ENCODE measurements at regions not wholly inside any gene's neighbourhood (a gene's known extent, or its start where the extent isn't known, plus 50 kb on each side); places are given as distances from the start of the nearest gene placed in this dataset.

GRCh38 chr4:117515921-117516320, 430.5 kb upstream of the TRAM1L1 start:
- no peak for DNase-seq
- Histone ChIP-seq H3K4me1 (ENCODE audit: control insufficient read depth, insufficient read depth, low read depth, low read length) (no peaks in the 10 kb centered on the region), H4K8ac (ENCODE audit: low read length) (no peak overlapping the region), H3K23ac (ENCODE audit: low read length in 2 of 2) (no peak overlapping the region), H2BK12ac (ENCODE audit: low read length in 2 of 2) (no peak overlapping the region), H4K91ac (ENCODE audit: low read length) (no peak overlapping the region), H3K18ac (ENCODE audit: low read depth in 1 of 2, low read length in 2 of 2) (no peak overlapping the region), H3K79me1 (replicated peaks; ENCODE audit: low read length, poor library complexity, severe bottlenecking) (no peaks in the 10 kb centered on the region), H3K27ac (ENCODE audit: low read length, poor library complexity, severe bottlenecking) (no peak overlapping the region), H2AFZ (ENCODE audit: low read depth, low read length) (no peak overlapping the region), H3K9ac (ENCODE audit: low read length) (no peak overlapping the region), H3K27me3 (ENCODE audit: control insufficient read depth in 1 of 2, insufficient read depth in 1 of 2, low read length in 2 of 2) (no peaks in the 10 kb centered on the region), H3K14ac (ENCODE audit: low read length in 2 of 2) (no peak overlapping the region), H3K4me3 (ENCODE audit: insufficient read depth in 1 of 2, low read depth in 1 of 2, low read length in 2 of 2) (no peak overlapping the region), H2BK15ac (ENCODE audit: low read depth, poor library complexity, severe bottlenecking) (no peak overlapping the region), H3K36me3 (ENCODE audit: control insufficient read depth in 1 of 2, insufficient read depth in 2 of 2, low read depth in 1 of 2, low read length in 2 of 2) (no peaks in the 10 kb centered on the region), H3K4me2 (ENCODE audit: low read length, poor library complexity, severe bottlenecking) (no peak overlapping the region), H2AK5ac (ENCODE audit: low read length, severe bottlenecking) (no peak overlapping the region), H2BK120ac (ENCODE audit: low read depth, low read length) (no peak overlapping the region), H3K4ac (ENCODE audit: low read depth in 1 of 2, low read length in 2 of 2) (no peak overlapping the region), H3K9me3 (ENCODE audit: control insufficient read depth, low read length) (peaks cover 8% of the 10 kb centered on the region), H2BK5ac (ENCODE audit: low read depth, low read length, poor library complexity, severe bottlenecking) (no peak overlapping the region)
- 100% methylated on average over 2 of the region's 2 CpGs for WGBS

DNA sequence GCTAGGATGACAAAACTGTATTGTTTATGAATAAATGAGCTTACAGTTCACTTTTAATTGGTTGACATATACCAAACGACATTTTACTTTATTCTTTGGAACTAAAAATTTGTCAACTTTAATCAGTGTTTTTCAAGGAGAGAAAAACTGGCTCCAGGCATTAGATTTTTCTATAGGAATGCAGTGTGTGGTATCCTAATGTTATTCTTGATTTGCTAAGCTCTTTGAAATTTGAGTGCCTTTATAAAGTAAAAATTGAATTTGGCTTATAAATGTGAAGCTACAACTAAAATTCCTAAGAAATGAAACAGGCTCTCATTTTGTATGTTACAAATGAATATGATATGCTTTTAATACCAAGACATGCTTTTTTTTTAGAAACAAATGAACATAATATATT, 442.2 kb upstream of the TRAM1L1 start:
- Histone ChIP-seq H4K91ac (ENCODE audit: low read length) (no peak overlapping the region), H3K36me3 (ENCODE audit: control insufficient read depth in 1 of 2, insufficient read depth in 2 of 2, low read depth in 1 of 2, low read length in 2 of 2) (no peaks in the 10 kb centered on the region), H2BK12ac (ENCODE audit: low read length in 2 of 2) (no peak overlapping the region), H3K23ac (ENCODE audit: low read length in 2 of 2) (no peak overlapping the region), H3K4me2 (ENCODE audit: low read length, poor library complexity, severe bottlenecking) (no peak overlapping the region), H3K4me3 (ENCODE audit: insufficient read depth in 1 of 2, low read depth in 1 of 2, low read length in 2 of 2) (no peak overlapping the region), H2AK5ac (ENCODE audit: low read length, severe bottlenecking) (no peak overlapping the region), H2BK15ac (ENCODE audit: low read depth, poor library complexity, severe bottlenecking) (no peak overlapping the region), H2BK5ac (ENCODE audit: low read depth, low read length, poor library complexity, severe bottlenecking) (no peak overlapping the region), H3K18ac (ENCODE audit: low read depth in 1 of 2, low read length in 2 of 2) (no peak overlapping the region), H3K9me3 (ENCODE audit: control insufficient read depth, low read length) (no peaks in the 10 kb centered on the region), H3K14ac (ENCODE audit: low read length in 2 of 2) (no peak overlapping the region), H3K79me1 (replicated peaks; ENCODE audit: low read length, poor library complexity, severe bottlenecking) (no peaks in the 10 kb centered on the region), H3K27me3 (ENCODE audit: control insufficient read depth in 1 of 2, insufficient read depth in 1 of 2, low read length in 2 of 2) (no peaks in the 10 kb centered on the region), H2BK120ac (ENCODE audit: low read depth, low read length) (no peak overlapping the region), H3K4me1 (ENCODE audit: control insufficient read depth, insufficient read depth, low read depth, low read length) (no peaks in the 10 kb centered on the region), H2AFZ (ENCODE audit: low read depth, low read length) (no peak overlapping the region), H3K27ac (ENCODE audit: low read length, poor library complexity, severe bottlenecking) (no peak overlapping the region), H3K4ac (ENCODE audit: low read depth in 1 of 2, low read length in 2 of 2) (no peak overlapping the region), H3K9ac (ENCODE audit: low read length) (no peak overlapping the region), H4K8ac (ENCODE audit: low read length) (no peak overlapping the region)
- WGBS: no CpG with 5 or more reads among the region's 1 CpG
- DNase-seq: no peak

DNA sequence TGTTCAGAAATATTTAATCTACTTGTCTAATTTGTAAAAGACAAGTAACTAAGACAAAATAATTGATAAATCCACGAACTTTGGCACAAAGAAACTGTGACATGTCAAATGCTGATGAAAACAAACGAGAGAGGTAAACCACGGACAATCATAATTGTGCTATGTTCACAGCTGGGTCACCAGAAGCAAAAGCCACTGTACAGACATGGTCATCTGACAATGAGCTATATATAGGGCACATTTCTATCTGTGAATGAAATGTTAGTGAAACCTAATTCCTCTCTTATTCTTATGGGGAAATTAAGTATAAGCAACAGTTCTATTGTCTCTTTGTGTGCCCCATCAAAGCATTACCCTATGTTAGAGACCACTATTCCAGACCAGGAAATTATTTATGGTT, 444.0 kb upstream of the TRAM1L1 start:
- no peak overlapping the region for H2AK5ac ChIP-seq (ENCODE audit: low read length, severe bottlenecking)
- no peaks in the 10 kb centered on the region for H3K79me1 ChIP-seq (replicated peaks; ENCODE audit: low read length, poor library complexity, severe bottlenecking)
- H3K4ac ChIP-seq (ENCODE audit: low read depth in 1 of 2, low read length in 2 of 2): no peak overlapping the region
- no peak overlapping the region for H3K18ac ChIP-seq (ENCODE audit: low read depth in 1 of 2, low read length in 2 of 2)
- no peak overlapping the region for H2BK15ac ChIP-seq (ENCODE audit: low read depth, poor library complexity, severe bottlenecking)
- no peaks in the 10 kb centered on the region for H3K9me3 ChIP-seq (ENCODE audit: control insufficient read depth, low read length)
- H3K23ac ChIP-seq (ENCODE audit: low read length in 2 of 2): no peak overlapping the region
- no peak overlapping the region for H2BK5ac ChIP-seq (ENCODE audit: low read depth, low read length, poor library complexity, severe bottlenecking)
- H4K8ac ChIP-seq (ENCODE audit: low read length): no peak overlapping the region
- no peak overlapping the region for H3K14ac ChIP-seq (ENCODE audit: low read length in 2 of 2)
- no peaks in the 10 kb centered on the region for H3K4me1 ChIP-seq (ENCODE audit: control insufficient read depth, insufficient read depth, low read depth, low read length)
- H2BK12ac ChIP-seq (ENCODE audit: low read length in 2 of 2): no peak overlapping the region
- DNase-seq: no peak
- H3K27ac ChIP-seq (ENCODE audit: low read length, poor library complexity, severe bottlenecking): no peak overlapping the region
- no peak overlapping the region for H3K4me3 ChIP-seq (ENCODE audit: insufficient read depth in 1 of 2, low read depth in 1 of 2, low read length in 2 of 2)
- H3K36me3 ChIP-seq (ENCODE audit: control insufficient read depth in 1 of 2, insufficient read depth in 2 of 2, low read depth in 1 of 2, low read length in 2 of 2): no peaks in the 10 kb centered on the region
- WGBS: 91% methylated on average over 3 of the region's 3 CpGs
- H4K91ac ChIP-seq (ENCODE audit: low read length): no peak overlapping the region
- H3K27me3 ChIP-seq (ENCODE audit: control insufficient read depth in 1 of 2, insufficient read depth in 1 of 2, low read length in 2 of 2): no peaks in the 10 kb centered on the region
- no peak overlapping the region for H3K9ac ChIP-seq (ENCODE audit: low read length)
- H3K4me2 ChIP-seq (ENCODE audit: low read length, poor library complexity, severe bottlenecking): no peak overlapping the region
- no peak overlapping the region for H2AFZ ChIP-seq (ENCODE audit: low read depth, low read length)
- H2BK120ac ChIP-seq (ENCODE audit: low read depth, low read length): no peak overlapping the region

DNA sequence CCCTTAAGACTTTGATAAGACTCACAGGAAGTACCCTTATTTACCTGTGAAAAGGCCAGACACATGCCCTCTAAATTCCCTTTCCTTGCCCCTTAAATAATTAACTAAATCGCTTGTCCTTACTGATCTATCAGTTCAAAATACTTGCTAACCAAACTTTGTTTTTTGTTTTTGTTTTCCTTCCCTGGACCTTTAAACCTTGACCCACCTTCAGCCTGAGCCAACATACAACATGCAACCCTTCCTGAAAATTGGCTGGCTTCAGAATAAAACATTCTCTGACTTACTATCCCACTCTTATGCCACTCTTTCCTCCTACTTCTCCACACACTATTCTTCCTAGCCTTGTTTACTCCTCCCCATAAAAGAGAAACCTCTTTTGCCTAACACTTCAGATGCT, 448.1 kb upstream of the TRAM1L1 start:
- Histone ChIP-seq H2BK15ac (ENCODE audit: low read depth, poor library complexity, severe bottlenecking) (no peak overlapping the region), H3K9ac (ENCODE audit: low read length) (no peak overlapping the region), H2BK12ac (ENCODE audit: low read length in 2 of 2) (no peak overlapping the region), H4K91ac (ENCODE audit: low read length) (no peak overlapping the region), H3K4ac (ENCODE audit: low read depth in 1 of 2, low read length in 2 of 2) (no peak overlapping the region), H3K79me1 (replicated peaks; ENCODE audit: low read length, poor library complexity, severe bottlenecking) (no peaks in the 10 kb centered on the region), H3K4me1 (ENCODE audit: control insufficient read depth, insufficient read depth, low read depth, low read length) (no peaks in the 10 kb centered on the region), H3K36me3 (ENCODE audit: control insufficient read depth in 1 of 2, insufficient read depth in 2 of 2, low read depth in 1 of 2, low read length in 2 of 2) (no peaks in the 10 kb centered on the region), H2BK120ac (ENCODE audit: low read depth, low read length) (no peak overlapping the region), H3K27me3 (ENCODE audit: control insufficient read depth in 1 of 2, insufficient read depth in 1 of 2, low read length in 2 of 2) (no peaks in the 10 kb centered on the region), H4K8ac (ENCODE audit: low read length) (no peak overlapping the region), H3K4me2 (ENCODE audit: low read length, poor library complexity, severe bottlenecking) (no peak overlapping the region), H3K14ac (ENCODE audit: low read length in 2 of 2) (no peak overlapping the region), H2AFZ (ENCODE audit: low read depth, low read length) (no peak overlapping the region), H3K23ac (ENCODE audit: low read length in 2 of 2) (no peak overlapping the region), H3K9me3 (ENCODE audit: control insufficient read depth, low read length) (no peaks in the 10 kb centered on the region), H3K27ac (ENCODE audit: low read length, poor library complexity, severe bottlenecking) (no peak overlapping the region), H2BK5ac (ENCODE audit: low read depth, low read length, poor library complexity, severe bottlenecking) (no peak overlapping the region), H3K4me3 (ENCODE audit: insufficient read depth in 1 of 2, low read depth in 1 of 2, low read length in 2 of 2) (no peak overlapping the region), H2AK5ac (ENCODE audit: low read length, severe bottlenecking) (no peak overlapping the region), H3K18ac (ENCODE audit: low read depth in 1 of 2, low read length in 2 of 2) (no peak overlapping the region)
- DNase-seq: no peak
- WGBS: 72% methylated on average over 1 of the region's 1 CpG
